GM12864 (cell line): ENCODE measurements at regions not wholly inside any gene's neighbourhood (a gene's known extent, or its start where the extent isn't known, plus 50 kb on each side); places are given as distances from the start of the nearest gene placed in this dataset.

Experiments used
- DNase-seq: peaks from one replicate; pipeline ENCODE4 v3.0.0-alpha.2; 2011; ENCODE audit warnings: low read depth
- H3K4me3 ChIP-seq: 2 replicates; pipeline ENCODE4 v1.5.1; 2011; ENCODE audit warnings: mild to moderate bottlenecking, low read depth, low read length, control low read depth
- CTCF ChIP-seq: IDR thresholded peaks from 2 replicates; pipeline ENCODE4 v1.5.1; 2011; ENCODE audit warnings: low read depth, mild to moderate bottlenecking, moderate library complexity, low read length, control low read depth, inconsistent platforms; ENCODE audit errors: missing control alignments

- DNase-seq = no peak
- no peak for TF ChIP-seq CTCF
- H3K4me3 ChIP-seq = no peak overlapping the region
Observed at GRCh38 chrX:69324851-69325250, 159.6 kb upstream of the PJA1 start.

DNA sequence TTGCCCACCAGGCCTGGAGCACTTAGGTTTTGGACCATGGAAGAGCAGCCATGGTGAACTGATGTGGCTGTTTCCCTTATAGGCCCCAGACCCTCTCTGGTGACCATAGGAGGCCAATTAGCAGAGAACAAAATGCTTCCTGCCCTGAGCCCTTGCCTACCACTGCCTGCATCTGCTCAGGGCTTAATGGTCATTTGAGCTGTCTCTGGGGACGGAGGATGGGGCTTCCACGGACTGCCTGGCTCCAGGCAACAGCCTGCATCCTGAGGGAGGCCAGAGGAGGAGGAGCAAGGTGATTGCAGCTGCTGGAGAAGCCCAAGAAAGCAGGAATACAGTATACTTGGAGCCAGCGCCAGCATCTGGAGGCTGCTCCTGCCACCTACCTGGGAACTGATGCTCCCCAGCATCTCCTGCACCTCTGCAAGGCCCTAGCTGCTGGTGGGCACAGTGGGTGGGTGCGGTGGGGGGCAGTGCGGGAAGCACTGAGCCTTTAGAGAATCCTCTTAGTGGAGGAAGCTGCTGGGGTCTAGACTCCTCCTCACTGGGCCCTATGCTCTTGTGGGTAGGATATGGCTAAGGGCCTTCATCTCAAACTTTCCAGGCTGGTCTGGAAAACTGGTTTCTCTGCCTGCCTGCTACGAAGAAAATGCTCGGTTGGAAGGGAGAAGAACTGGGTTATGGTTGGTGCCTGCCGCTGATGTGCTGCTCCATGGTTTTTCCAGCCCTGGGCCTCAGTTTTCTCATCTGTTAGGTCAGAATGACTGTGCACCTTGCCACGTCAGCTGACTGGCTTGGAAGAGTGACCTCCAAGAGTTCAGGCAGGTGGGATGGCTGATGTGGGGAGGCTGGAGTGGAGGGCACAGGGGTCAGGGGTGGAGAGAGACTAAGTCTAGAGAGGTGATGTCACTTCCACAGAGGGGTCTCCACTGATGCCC, 158.8 kb upstream of the PJA1 start:
- DNase-seq = no peak
- no peak overlapping the region for H3K4me3 ChIP-seq
- TF ChIP-seq CTCF = no peak

GRCh38 chrX:69321789-69322188, 156.5 kb upstream of the PJA1 start:
- no peak for TF ChIP-seq CTCF
- DNase-seq = no peak
- H3K4me3 ChIP-seq = no peak overlapping the region

DNA sequence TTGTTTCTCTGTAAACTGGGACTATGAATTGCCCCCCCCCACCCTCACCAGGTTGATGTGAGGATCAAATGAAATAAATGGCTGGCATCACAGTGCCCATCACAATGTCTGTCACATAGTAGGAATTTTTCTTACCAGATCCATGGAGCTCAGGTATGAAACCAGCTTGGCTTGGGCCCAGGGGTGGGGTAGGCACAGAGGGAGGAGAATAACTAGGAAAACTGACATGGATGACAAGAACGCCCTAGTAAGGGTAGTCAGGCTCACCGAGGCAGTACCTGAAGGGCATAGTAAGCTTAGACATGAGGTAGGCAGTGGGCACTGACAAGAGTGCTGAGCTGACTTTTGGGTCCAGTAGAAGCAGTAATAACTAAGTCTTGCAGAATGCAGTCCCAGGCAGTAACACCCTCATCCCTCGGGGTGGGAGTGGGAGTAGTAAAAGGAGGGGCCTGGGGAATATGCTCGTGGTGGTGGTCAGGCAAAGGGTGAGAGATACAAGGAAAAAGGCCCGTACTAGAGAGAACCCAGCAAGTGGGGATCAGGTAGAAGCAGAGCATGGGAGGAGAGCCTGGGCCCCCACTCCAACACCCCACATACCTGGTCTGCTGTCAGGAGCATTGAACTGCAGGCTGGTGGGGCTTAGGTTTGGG, 155.9 kb upstream of the PJA1 start:
- DNase-seq = no peak
- H3K4me3 ChIP-seq = no peak overlapping the region
- TF ChIP-seq CTCF = no peak

- no peak for TF ChIP-seq CTCF
- DNase-seq = no peak
Observed at GRCh38 chrX:69320116-69320515, 154.9 kb upstream of the PJA1 start.

GRCh38 chrX:69319376-69319775, 154.1 kb upstream of the PJA1 start:
- no peak for TF ChIP-seq CTCF
- no peak overlapping the region for H3K4me3 ChIP-seq
- DNase-seq = no peak

More at GRCh38 chrX:69320116-69320515, 154.9 kb upstream of the PJA1 start:
- no peak overlapping the region for H3K4me3 ChIP-seq
